Endodermal cell (in vitro differentiated cells): ENCODE measurements at regions not wholly inside any gene's neighbourhood (a gene's known extent, or its start where the extent isn't known, plus 50 kb on each side); places are given as distances from the start of the nearest gene placed in this dataset.
A peak's percentile ranks its signal among the peaks of the same experiment; 100 is the strongest.

Experiments
- DNase-seq: peaks from one replicate; pipeline ENCODE4 v3.0.0-alpha.2; 2017
- H3K27ac ChIP-seq: 2 replicates; pipeline ENCODE4 v1.5.1; 2013; ENCODE audit warnings: mild to moderate bottlenecking, low read depth, low read length, moderate library complexity
- H3K27me3 ChIP-seq: 2 replicates; pipeline ENCODE4 v1.6.1; 2013; ENCODE audit warnings: mild to moderate bottlenecking, low read length, moderate library complexity; ENCODE audit not compliant: insufficient read depth, control insufficient read depth, poor library complexity, severe bottlenecking
- H3K36me3 ChIP-seq: 2 replicates; pipeline ENCODE4 v1.7.0; 2013; ENCODE audit warnings: mild to moderate bottlenecking, low read length, moderate library complexity; ENCODE audit not compliant: control insufficient read depth, insufficient read depth
- H3K4me1 ChIP-seq: one replicate; pipeline ENCODE4 v1.7.0; 2013; ENCODE audit warnings: low read length; ENCODE audit not compliant: control insufficient read depth, insufficient read depth
- H3K4me3 ChIP-seq: 2 replicates; pipeline ENCODE4 v1.5.1; 2013; ENCODE audit warnings: mild to moderate bottlenecking, low read length, moderate library complexity
- H3K9ac ChIP-seq: 2 replicates; pipeline ENCODE4 v1.6.1; 2013; ENCODE audit warnings: mild to moderate bottlenecking, low read length, moderate library complexity; ENCODE audit not compliant: poor library complexity, severe bottlenecking; ENCODE audit errors: extremely low read depth
- H3K9me3 ChIP-seq: 2 replicates; pipeline ENCODE4 v1.6.1; 2013; ENCODE audit warnings: mild to moderate bottlenecking, low read length, moderate library complexity; ENCODE audit not compliant: control insufficient read depth
- H3K27ac Mint-ChIP-seq: 2 replicates; pipeline ENCODE4 v1.8.0; 2020; ENCODE audit warnings: mixed read lengths
- H3K27me3 Mint-ChIP-seq: 2 replicates; pipeline ENCODE4 v1.8.0; 2021; ENCODE audit warnings: mild to moderate bottlenecking, mixed read lengths; ENCODE audit not compliant: insufficient read depth
- H3K36me3 Mint-ChIP-seq: 2 replicates; pipeline ENCODE4 v1.8.0; 2020; ENCODE audit warnings: low read depth, mixed read lengths
- H3K4me1 Mint-ChIP-seq: 2 replicates; pipeline ENCODE4 v1.8.0; 2020; ENCODE audit warnings: mixed read lengths
- H3K4me3 Mint-ChIP-seq: 2 replicates; pipeline ENCODE4 v1.8.0; 2020; ENCODE audit warnings: mild to moderate bottlenecking, moderate library complexity, mixed read lengths
- H3K9me3 Mint-ChIP-seq: 2 replicates; pipeline ENCODE4 v1.8.0; 2020; ENCODE audit warnings: mild to moderate bottlenecking, mixed read lengths
- WGBS, 2 experiments: methylation state at CpG; one replicate each; pipeline versions ENCODE4 v1.1.5 to v1.1.7; 2013; ENCODE audit warnings: missing lambda C conversion rate in 2 of 2, mixed read lengths in 1 of 2; ENCODE audit not compliant: insufficient coverage in 1 of 2, insufficient read length in 1 of 2; 5-methylcytosine and 5-hydroxymethylcytosine counted together
- TF ChIP-seq, protein P1 (sequence below): fragments of 200-600 bp; sonication (generic); conservative IDR thresholded peaks from 2 replicates; pipeline ENCODE4 v1.5.0; 2021; ENCODE audit warnings: antibody characterized with exemption, mild to moderate bottlenecking

- Histone ChIP-seq H3K36me3 (no peaks in the 10 kb centered on the region), H3K9ac (no peak overlapping the region), H3K4me1 (no peaks in the 10 kb centered on the region), H3K27me3 (no peaks in the 10 kb centered on the region), H3K4me3 (no peak overlapping the region), H3K27ac (no peak overlapping the region), H3K9me3 (no peaks in the 10 kb centered on the region)
- H3K4me3 Mint-ChIP-seq, result no peak overlapping the region
- TF ChIP-seq, protein P1, sequence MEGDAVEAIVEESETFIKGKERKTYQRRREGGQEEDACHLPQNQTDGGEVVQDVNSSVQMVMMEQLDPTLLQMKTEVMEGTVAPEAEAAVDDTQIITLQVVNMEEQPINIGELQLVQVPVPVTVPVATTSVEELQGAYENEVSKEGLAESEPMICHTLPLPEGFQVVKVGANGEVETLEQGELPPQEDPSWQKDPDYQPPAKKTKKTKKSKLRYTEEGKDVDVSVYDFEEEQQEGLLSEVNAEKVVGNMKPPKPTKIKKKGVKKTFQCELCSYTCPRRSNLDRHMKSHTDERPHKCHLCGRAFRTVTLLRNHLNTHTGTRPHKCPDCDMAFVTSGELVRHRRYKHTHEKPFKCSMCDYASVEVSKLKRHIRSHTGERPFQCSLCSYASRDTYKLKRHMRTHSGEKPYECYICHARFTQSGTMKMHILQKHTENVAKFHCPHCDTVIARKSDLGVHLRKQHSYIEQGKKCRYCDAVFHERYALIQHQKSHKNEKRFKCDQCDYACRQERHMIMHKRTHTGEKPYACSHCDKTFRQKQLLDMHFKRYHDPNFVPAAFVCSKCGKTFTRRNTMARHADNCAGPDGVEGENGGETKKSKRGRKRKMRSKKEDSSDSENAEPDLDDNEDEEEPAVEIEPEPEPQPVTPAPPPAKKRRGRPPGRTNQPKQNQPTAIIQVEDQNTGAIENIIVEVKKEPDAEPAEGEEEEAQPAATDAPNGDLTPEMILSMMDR, result no peak
- H3K9me3 Mint-ChIP-seq, result no peaks in the 10 kb centered on the region
- DNase-seq, result no peak
- H3K27me3 Mint-ChIP-seq, result no peaks in the 10 kb centered on the region
- peaks cover 9% of the 10 kb centered on the region for H3K4me1 Mint-ChIP-seq
- 0 to 49% methylated on average over 1 to 4 of the region's 4 CpGs for WGBS, 2 experiments
- H3K27ac Mint-ChIP-seq, result no peak overlapping the region
- H3K36me3 Mint-ChIP-seq, result no peaks in the 10 kb centered on the region
These were observed 380.0 kb downstream of the KLF12 start for GRCh38 chr13:73754241-73754640.

DNA sequence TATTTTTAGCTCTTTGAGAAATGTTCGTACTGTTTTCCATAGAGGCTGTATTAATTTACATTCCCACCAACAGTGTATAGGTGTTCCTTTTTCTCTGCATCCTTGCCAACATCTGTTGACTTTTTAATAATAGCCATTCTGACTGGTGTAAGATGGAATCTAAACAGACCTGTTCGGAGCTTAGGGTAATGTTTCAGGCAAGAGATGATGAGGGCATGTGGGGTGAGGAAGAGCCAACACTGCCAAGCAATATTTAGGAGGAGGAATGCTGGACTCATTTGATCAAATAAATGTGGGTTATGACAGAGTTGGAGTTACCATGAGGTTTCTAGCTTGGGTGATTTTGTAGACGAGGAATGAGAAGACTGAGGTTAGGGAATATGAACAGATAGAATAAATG lies 382.9 kb downstream of the KLF12 start:
- 89 to 93% methylated on average over 3 of the region's 3 CpGs for WGBS, 2 experiments

DNA sequence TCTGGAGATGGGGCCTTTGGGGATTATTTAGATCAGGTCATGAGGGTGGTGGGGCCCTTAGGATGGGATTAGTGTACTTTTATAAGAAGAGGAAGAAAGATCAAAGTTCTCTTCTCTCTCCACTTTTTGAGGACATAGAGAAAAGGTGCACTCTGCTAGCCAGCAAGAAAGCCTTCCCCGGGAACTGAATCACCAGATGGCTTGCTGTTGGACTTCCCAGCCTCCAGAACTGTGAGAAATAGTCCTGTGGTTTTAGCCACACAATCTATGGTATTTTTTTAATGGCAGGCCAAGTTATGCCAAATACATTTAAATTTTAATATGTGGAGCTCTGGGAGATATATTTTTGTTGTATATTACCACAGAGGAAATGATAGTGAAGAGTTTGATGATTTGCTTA lies 385.8 kb downstream of the KLF12 start:
- Histone ChIP-seq H3K27me3 (peaks cover 13% of the 10 kb centered on the region), H3K36me3 (no peaks in the 10 kb centered on the region), H3K4me1 (no peaks in the 10 kb centered on the region), H3K9me3 (peaks cover 14% of the 10 kb centered on the region), H3K27ac (no peak overlapping the region), H3K9ac (no peak overlapping the region), H3K4me3 (peak overlapping the region; percentile 26)
- peaks cover 13% of the 10 kb centered on the region for H3K36me3 Mint-ChIP-seq
- H3K27ac Mint-ChIP-seq, result no peak overlapping the region
- no peak for DNase-seq
- H3K9me3 Mint-ChIP-seq, result peaks cover 13% of the 10 kb centered on the region
- peaks cover 9% of the 10 kb centered on the region for H3K27me3 Mint-ChIP-seq
- no peak overlapping the region for H3K4me3 Mint-ChIP-seq
- 80 to 97% methylated on average over 1 of the region's 1 CpG for WGBS, 2 experiments
- H3K4me1 Mint-ChIP-seq, result peaks cover 3% of the 10 kb centered on the region
- TF ChIP-seq, protein P1, result no peak

More for the DNA sequence above, 382.9 kb downstream of the KLF12 start:
- H3K4me1 Mint-ChIP-seq, result peaks cover 10% of the 10 kb centered on the region
- no peaks in the 10 kb centered on the region for H3K36me3 ChIP-seq
- no peak overlapping the region for H3K27ac Mint-ChIP-seq
- H3K4me3 ChIP-seq, result no peak overlapping the region
- no peak overlapping the region for H3K9ac ChIP-seq
- H3K27me3 ChIP-seq, result no peaks in the 10 kb centered on the region
- H3K4me1 ChIP-seq, result no peaks in the 10 kb centered on the region
- TF ChIP-seq, protein P1, result no peak
- peaks cover 14% of the 10 kb centered on the region for H3K9me3 ChIP-seq
- H3K27ac ChIP-seq, result no peak overlapping the region
- peaks cover 7% of the 10 kb centered on the region for H3K36me3 Mint-ChIP-seq
- H3K4me3 Mint-ChIP-seq, result no peak overlapping the region
- H3K27me3 Mint-ChIP-seq, result no peaks in the 10 kb centered on the region
- DNase-seq, result no peak
- peaks cover 9% of the 10 kb centered on the region for H3K9me3 Mint-ChIP-seq
